HUES6 (cell line): ENCODE measurements at regions not wholly inside any gene's neighbourhood (a gene's known extent, or its start where the extent isn't known, plus 50 kb on each side); places are given as distances from the start of the nearest gene placed in this dataset.
"Not testable (repeated sequence)": the region's sequence is repeated elsewhere in the genome, so short reads cannot be mapped to it uniquely, and the experiment has no call there.

Source experiments
- H3K27ac ChIP-seq: 2 replicates; pipeline ENCODE4 v1.7.0; 2013; ENCODE audit warnings: low read depth, mild to moderate bottlenecking, low read length, inconsistent platforms
- H3K27me3 ChIP-seq: 2 replicates; pipeline ENCODE4 v1.6.1; 2013; ENCODE audit warnings: low read length; ENCODE audit not compliant: control insufficient read depth, insufficient read depth
- H3K36me3 ChIP-seq: 2 replicates; pipeline ENCODE4 v1.6.1; 2013; ENCODE audit warnings: low read length; ENCODE audit not compliant: control insufficient read depth, insufficient read depth
- H3K4me1 ChIP-seq: 2 replicates; pipeline ENCODE4 v1.6.1; 2013; ENCODE audit warnings: low read length; ENCODE audit not compliant: control insufficient read depth, insufficient read depth
- H3K4me3 ChIP-seq: 2 replicates; pipeline ENCODE4 v1.5.1; 2013; ENCODE audit warnings: low read depth, low read length
- H3K9ac ChIP-seq: one replicate; pipeline ENCODE4 v1.6.1; 2013; ENCODE audit warnings: mild to moderate bottlenecking, low read length
- H3K9me3 ChIP-seq: 2 replicates; pipeline ENCODE4 v1.6.1; 2013; ENCODE audit warnings: low read depth, low read length; ENCODE audit not compliant: control insufficient read depth, insufficient read depth

DNA sequence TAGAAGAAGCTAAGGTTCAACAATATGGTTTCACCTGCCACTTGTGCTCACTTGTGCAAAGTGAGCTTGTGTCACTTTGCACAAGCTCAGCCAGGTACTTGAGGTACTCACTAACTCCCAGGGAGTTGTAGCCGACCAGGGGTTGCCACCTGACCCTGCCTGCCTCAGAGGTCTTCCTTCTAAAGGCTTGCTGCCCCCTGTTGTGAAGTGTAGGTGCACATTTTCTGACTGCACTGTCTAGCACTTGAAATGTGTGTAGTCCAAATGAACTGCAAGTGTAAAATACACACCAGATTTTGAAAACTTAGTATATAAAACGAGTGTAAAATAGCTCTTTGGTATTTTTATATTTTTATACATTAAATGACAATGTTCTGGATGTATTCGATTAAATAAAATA is 230.8 kb downstream of the DLEU7 start:
- H3K27me3 ChIP-seq, result no peaks in the 10 kb centered on the region
- H3K9ac ChIP-seq, result no peak overlapping the region
- no peaks in the 10 kb centered on the region for H3K4me1 ChIP-seq
- H3K9me3 ChIP-seq, result no peaks in the 10 kb centered on the region
- no peak overlapping the region for H3K27ac ChIP-seq
- no peaks in the 10 kb centered on the region for H3K36me3 ChIP-seq
- no peak overlapping the region for H3K4me3 ChIP-seq

DNA sequence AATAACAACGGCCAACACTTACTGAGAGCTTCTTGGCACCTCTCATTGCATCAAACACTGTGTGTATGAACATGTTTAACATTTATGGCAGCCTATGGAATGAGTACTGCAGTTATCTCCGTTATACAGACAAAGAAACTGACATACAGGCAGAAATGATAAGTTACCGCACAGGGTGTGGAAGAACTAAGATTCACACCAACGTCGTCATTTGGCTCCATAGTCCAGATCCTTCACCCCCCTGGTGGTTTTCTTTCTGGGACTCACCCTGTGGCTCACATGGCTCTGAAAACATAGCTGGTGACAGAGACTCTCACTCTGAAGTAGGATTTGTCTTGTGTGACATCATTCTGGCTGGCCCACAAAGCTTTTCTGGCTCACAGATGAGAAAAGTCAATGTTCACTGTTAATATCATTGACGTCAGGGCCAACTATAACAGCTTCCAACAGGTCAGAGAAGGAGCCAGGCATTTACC is 230.1 kb downstream of the DLEU7 start:
- H3K9ac ChIP-seq, result no peak overlapping the region

GRCh38 chr13:50615234-50615633 is 228.3 kb downstream of the DLEU7 start:
- Histone ChIP-seq H3K9me3 (no peaks in the 10 kb centered on the region), H3K27ac (no peak overlapping the region), H3K4me1 (no peaks in the 10 kb centered on the region)

More for the DNA sequence above, 230.1 kb downstream of the DLEU7 start:
- H3K27me3 ChIP-seq, result no peaks in the 10 kb centered on the region
- H3K27ac ChIP-seq, result no peak overlapping the region
- H3K36me3 ChIP-seq, result no peaks in the 10 kb centered on the region
- no peaks in the 10 kb centered on the region for H3K4me1 ChIP-seq
- H3K9me3 ChIP-seq, result no peaks in the 10 kb centered on the region
- H3K4me3 ChIP-seq, result no peak overlapping the region

DNA sequence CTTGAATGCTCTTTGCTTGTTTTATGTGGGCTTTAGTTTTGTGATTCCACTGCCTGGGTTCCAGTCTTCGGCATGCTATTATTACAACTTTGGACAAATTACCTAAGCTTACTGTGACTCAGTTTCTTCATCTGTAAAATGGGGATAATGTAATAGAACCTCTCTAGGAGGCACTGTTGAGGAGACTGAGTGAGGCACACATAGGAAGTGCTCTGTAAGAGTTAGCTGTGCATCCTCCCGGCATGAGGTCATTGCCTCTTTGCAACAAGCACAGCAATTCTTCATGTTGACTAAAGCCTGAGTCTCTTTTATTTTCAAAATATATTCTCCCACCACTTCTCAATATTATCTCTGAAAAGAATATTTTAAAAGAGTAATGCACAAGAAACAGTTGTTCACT is 227.4 kb downstream of the DLEU7 start:
- H3K9ac ChIP-seq, result no peak overlapping the region
- H3K4me3 ChIP-seq, result no peak overlapping the region
- H3K36me3 ChIP-seq, result no peaks in the 10 kb centered on the region
- no peaks in the 10 kb centered on the region for H3K27me3 ChIP-seq
- no peak overlapping the region for H3K27ac ChIP-seq
- H3K9me3 ChIP-seq, result no peaks in the 10 kb centered on the region
- no peaks in the 10 kb centered on the region for H3K4me1 ChIP-seq

More at GRCh38 chr13:50615234-50615633, 228.3 kb downstream of the DLEU7 start:
- Histone ChIP-seq H3K4me3 (no peak overlapping the region), H3K9ac (no peak overlapping the region), H3K36me3 (no peaks in the 10 kb centered on the region), H3K27me3 (no peaks in the 10 kb centered on the region)

GRCh38 chr13:50617134-50617721 is 226.3 kb downstream of the DLEU7 start:
- H3K9ac ChIP-seq, result no peak overlapping the region
- H3K4me3 ChIP-seq, result no peak overlapping the region
- no peaks in the 10 kb centered on the region for H3K9me3 ChIP-seq
- H3K4me1 ChIP-seq, result no peaks in the 10 kb centered on the region
- H3K27ac ChIP-seq, result no peak overlapping the region
- no peaks in the 10 kb centered on the region for H3K27me3 ChIP-seq
- H3K36me3 ChIP-seq, result no peaks in the 10 kb centered on the region

DNA sequence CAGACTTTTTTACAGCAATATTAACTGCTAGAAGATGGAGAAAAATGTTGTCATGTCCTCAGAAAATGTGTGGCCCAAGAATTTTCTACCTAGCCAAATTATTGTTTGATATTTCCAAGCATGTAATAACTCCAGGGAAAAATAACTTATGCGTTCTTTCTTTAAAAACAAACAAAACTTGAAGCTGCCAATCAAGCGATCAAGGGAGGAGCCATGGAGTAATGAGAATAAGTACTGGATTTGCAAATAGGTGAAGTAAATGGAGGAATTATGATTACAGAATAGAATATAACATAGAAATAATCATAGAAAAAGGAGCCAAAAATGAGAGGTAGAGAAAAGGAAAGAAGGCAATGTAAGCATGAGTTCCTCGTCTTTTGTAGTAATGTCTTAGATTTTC is 225.3 kb downstream of the DLEU7 start:
- Histone ChIP-seq H3K4me3 (no peak overlapping the region), H3K36me3 (no peaks in the 10 kb centered on the region), H3K4me1 (no peaks in the 10 kb centered on the region), H3K27me3 (no peaks in the 10 kb centered on the region), H3K9me3 (no peaks in the 10 kb centered on the region), H3K27ac (no peak overlapping the region), H3K9ac (no peak overlapping the region)

- Histone ChIP-seq H3K4me1 (no peaks in the 10 kb centered on the region), H3K4me3 (no peak overlapping the region), H3K36me3 (no peaks in the 10 kb centered on the region), H3K27me3 (no peaks in the 10 kb centered on the region), H3K9me3 (no peaks in the 10 kb centered on the region), H3K9ac (no peak overlapping the region), H3K27ac (no peak overlapping the region)
Measured at GRCh38 chr13:50626101-50626547, 217.4 kb downstream of the DLEU7 start.

GRCh38 chr13:50627111-50627510 is 216.4 kb downstream of the DLEU7 start:
- no peak overlapping the region for H3K9ac ChIP-seq
- no peaks in the 10 kb centered on the region for H3K9me3 ChIP-seq
- H3K36me3 ChIP-seq, result no peaks in the 10 kb centered on the region
- H3K27ac ChIP-seq, result no peak overlapping the region
- no peaks in the 10 kb centered on the region for H3K4me1 ChIP-seq
- no peaks in the 10 kb centered on the region for H3K27me3 ChIP-seq
- no peak overlapping the region for H3K4me3 ChIP-seq

GRCh38 chr13:50628512-50628911 is 215.0 kb downstream of the DLEU7 start:
- H3K9ac ChIP-seq, H3K9me3 ChIP-seq, H3K27me3 ChIP-seq, H3K4me3 ChIP-seq, H3K4me1 ChIP-seq, H3K36me3 ChIP-seq, H3K27ac ChIP-seq: not testable (repeated sequence)

DNA sequence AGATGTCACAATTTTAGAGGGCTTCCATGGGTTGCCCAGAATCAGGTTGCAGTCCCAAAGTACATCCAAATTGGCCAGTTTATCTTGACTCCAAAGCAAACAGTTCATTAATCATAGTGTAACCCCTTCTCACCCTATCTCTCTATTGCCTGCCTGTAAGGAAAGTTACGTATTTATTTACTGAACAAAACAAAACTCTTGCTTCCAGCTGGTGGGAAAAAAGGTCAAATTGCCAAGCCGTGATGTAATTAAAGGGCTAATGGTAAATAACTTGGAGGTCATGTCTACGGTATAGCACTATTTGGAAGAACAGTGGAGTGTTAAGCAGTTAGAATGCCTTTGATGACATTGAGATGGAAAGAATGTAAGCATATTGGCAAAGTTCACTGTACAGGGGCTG is 214.0 kb downstream of the DLEU7 start:
- H3K27ac ChIP-seq, result no peak overlapping the region
- no peak overlapping the region for H3K9ac ChIP-seq
- no peaks in the 10 kb centered on the region for H3K27me3 ChIP-seq
- no peak overlapping the region for H3K4me3 ChIP-seq
- H3K4me1 ChIP-seq, result no peaks in the 10 kb centered on the region
- H3K36me3 ChIP-seq, result no peaks in the 10 kb centered on the region
- H3K9me3 ChIP-seq, result no peaks in the 10 kb centered on the region

- H3K4me1 ChIP-seq, result no peaks in the 10 kb centered on the region
- no peak overlapping the region for H3K4me3 ChIP-seq
- H3K36me3 ChIP-seq, result no peaks in the 10 kb centered on the region
- no peak overlapping the region for H3K27ac ChIP-seq
- no peak overlapping the region for H3K9ac ChIP-seq
- H3K27me3 ChIP-seq, result no peaks in the 10 kb centered on the region
- H3K9me3 ChIP-seq, result no peaks in the 10 kb centered on the region
Measured at GRCh38 chr13:50629966-50630365, 213.5 kb downstream of the DLEU7 start.
